ENCODE measurements at regions not wholly inside any gene's neighbourhood (a gene's known extent, or its start where the extent isn't known, plus 50 kb on each side); places are given as distances from the start of the nearest gene placed in this dataset.

GRCh38 chr14:38794677-38795076 is 308.4 kb downstream of the SEC23A start (continued):
- no peak for TF ChIP-seq CTBP2 (IDR thresholded peaks at IDR 0.05; ENCODE audit: borderline replicate concordance, insufficient read depth, insufficient read length, low read length)

Measured in H1 (cell line).